Epidermal melanocyte (primary cell): ENCODE measurements at regions not wholly inside any gene's neighbourhood (a gene's known extent, or its start where the extent isn't known, plus 50 kb on each side); places are given as distances from the start of the nearest gene placed in this dataset.

ENCODE experiments used
- DNase-seq: peaks from one replicate; pipeline ENCODE4 v3.0.0; 2011; ENCODE audit warnings: low spot score; ENCODE audit not compliant: insufficient read length

- no peak for DNase-seq
Measured at GRCh38 chr4:155522201-155522600, 144.4 kb upstream of the GUCY1A1 start.

GRCh38 chr4:155521382-155521781 lies 144.6 kb upstream of the MAP9 start:
- no peak for DNase-seq

- DNase-seq, result no peak
Measured at GRCh38 chr4:155515444-155516075, 138.8 kb upstream of the MAP9 start.

- no peak for DNase-seq
Measured at GRCh38 chr4:155514628-155515027, 137.9 kb upstream of the MAP9 start.

GRCh38 chr4:155512817-155513216 lies 136.1 kb upstream of the MAP9 start:
- no peak for DNase-seq

GRCh38 chr4:155512046-155512445 lies 135.3 kb upstream of the MAP9 start:
- no peak for DNase-seq

GRCh38 chr4:155510771-155511170 lies 134.0 kb upstream of the MAP9 start:
- DNase-seq, result no peak

GRCh38 chr4:155509555-155509954 lies 132.8 kb upstream of the MAP9 start:
- no peak for DNase-seq

GRCh38 chr4:155506745-155507144 lies 130.0 kb upstream of the MAP9 start:
- DNase-seq, result no peak

GRCh38 chr4:155505321-155505720 lies 128.6 kb upstream of the MAP9 start:
- no peak for DNase-seq

GRCh38 chr4:155497306-155497705 lies 120.5 kb upstream of the MAP9 start:
- no peak for DNase-seq

- DNase-seq, result no peak
Measured at GRCh38 chr4:155496294-155496626, 119.5 kb upstream of the MAP9 start.

- DNase-seq, result no peak
Measured at GRCh38 chr4:155495572-155496293, 119.0 kb upstream of the MAP9 start.

- DNase-seq, result no peak
Measured at GRCh38 chr4:155494037-155494718, 117.4 kb upstream of the MAP9 start.

GRCh38 chr4:155491336-155492120 lies 114.8 kb upstream of the MAP9 start:
- DNase-seq, result no peak

GRCh38 chr4:155489271-155489670 lies 112.5 kb upstream of the MAP9 start:
- DNase-seq, result no peak

GRCh38 chr4:155488691-155489090 lies 111.9 kb upstream of the MAP9 start:
- no peak for DNase-seq

- DNase-seq, result no peak
Measured at GRCh38 chr4:155487210-155487609, 110.4 kb upstream of the MAP9 start.

GRCh38 chr4:155481150-155481549 lies 104.4 kb upstream of the MAP9 start:
- DNase-seq, result no peak

- DNase-seq, result no peak
Measured at GRCh38 chr4:155479835-155480234, 103.1 kb upstream of the MAP9 start.

GRCh38 chr4:155478336-155478835 lies 101.6 kb upstream of the MAP9 start:
- no peak for DNase-seq

- DNase-seq, result no peak
Measured at GRCh38 chr4:155474758-155475157, 98.0 kb upstream of the MAP9 start.
